AG09309 (cell line): ENCODE measurements at regions not wholly inside any gene's neighbourhood (a gene's known extent, or its start where the extent isn't known, plus 50 kb on each side); places are given as distances from the start of the nearest gene placed in this dataset.

Source experiments
- DNase-seq: peaks from one replicate; pipeline ENCODE4 v3.0.0-alpha.2; 2010; ENCODE audit warnings: low read depth
- H3K4me3 ChIP-seq: 2 replicates; pipeline ENCODE4 v1.5.1; 2011; ENCODE audit warnings: mild to moderate bottlenecking, low read depth, low read length, moderate library complexity; ENCODE audit not compliant: control insufficient read depth
- CTCF ChIP-seq: IDR thresholded peaks from 2 replicates; pipeline ENCODE4 v1.5.1; 2011; ENCODE audit warnings: mild to moderate bottlenecking, low read depth, low read length, inconsistent platforms; ENCODE audit not compliant: insufficient read depth, control insufficient read depth; ENCODE audit errors: missing control alignments

- no peak for DNase-seq
- no peak for TF ChIP-seq CTCF
- H3K4me3 ChIP-seq: no peak overlapping the region
Observed at GRCh38 chr14:30417121-30417520, 141.8 kb upstream of the G2E3 start.

GRCh38 chr14:30417999-30418398, 141.0 kb upstream of the G2E3 start:
- no peak for TF ChIP-seq CTCF
- H3K4me3 ChIP-seq: no peak overlapping the region
- DNase-seq: no peak

GRCh38 chr14:30419037-30419436, 139.9 kb upstream of the G2E3 start:
- TF ChIP-seq CTCF: no peak
- DNase-seq: no peak
- H3K4me3 ChIP-seq: no peak overlapping the region

- no peak for DNase-seq
- no peak for TF ChIP-seq CTCF
- no peak overlapping the region for H3K4me3 ChIP-seq
Observed at GRCh38 chr14:30420515-30420914, 138.4 kb upstream of the G2E3 start.

GRCh38 chr14:30426463-30426862, 132.5 kb upstream of the G2E3 start:
- no peak overlapping the region for H3K4me3 ChIP-seq
- no peak for TF ChIP-seq CTCF
- no peak for DNase-seq

- TF ChIP-seq CTCF: no peak
- H3K4me3 ChIP-seq: no peak overlapping the region
- no peak for DNase-seq
Observed at GRCh38 chr14:30427401-30427800, 131.6 kb upstream of the G2E3 start.

- H3K4me3 ChIP-seq: no peak overlapping the region
- DNase-seq: no peak
- no peak for TF ChIP-seq CTCF
Observed at GRCh38 chr14:30427846-30428245, 131.1 kb upstream of the G2E3 start.
